Fibroblast of lung (primary cell): ENCODE measurements at regions not wholly inside any gene's neighbourhood (a gene's known extent, or its start where the extent isn't known, plus 50 kb on each side); places are given as distances from the start of the nearest gene placed in this dataset.

Experiments
- DNase-seq, 2 donors: peaks; one replicate each; pipeline versions ENCODE4 v3.0.0 to v3.0.0-alpha.2; 2010; ENCODE audit warnings: low read depth in 2 of 2
- H2AFZ ChIP-seq: 2 replicates; pipeline ENCODE4 v1.5.1; 2012; ENCODE audit warnings: low read length, control low read depth, inconsistent platforms
- H3K27ac ChIP-seq: 2 replicates; pipeline ENCODE4 v1.5.1; 2011; ENCODE audit warnings: low read length, control low read depth; ENCODE audit not compliant: insufficient read depth
- H3K27me3 ChIP-seq: 2 replicates; pipeline ENCODE4 v1.5.1; 2011; ENCODE audit warnings: mild to moderate bottlenecking, low read length; ENCODE audit not compliant: control insufficient read depth, insufficient read depth
- H3K36me3 ChIP-seq: 2 replicates; pipeline ENCODE4 v1.5.1; 2011; ENCODE audit warnings: low read length; ENCODE audit not compliant: control insufficient read depth, insufficient read depth
- H3K4me1 ChIP-seq: 2 replicates; pipeline ENCODE4 v1.5.1; 2011; ENCODE audit warnings: low read length; ENCODE audit not compliant: control insufficient read depth, insufficient read depth; ENCODE audit errors: extremely low read depth
- H3K4me2 ChIP-seq: 2 replicates; pipeline ENCODE4 v1.5.1; 2011; ENCODE audit warnings: low read length, control low read depth; ENCODE audit not compliant: insufficient read depth; ENCODE audit errors: extremely low read depth
- H3K4me3 ChIP-seq, 4 experiments: fragments of 200-600 bp in 1 of 4; sonication (generic) in 1 of 4; replicated peaks in 1 of 4; 2 replicates each; pipeline ENCODE4 v1.5.1; 2011 to 2016; ENCODE audit warnings: low read length in 4 of 4, low read depth in 3 of 4, mild to moderate bottlenecking in 3 of 4, control low read depth in 2 of 4, inconsistent platforms in 1 of 4, mixed read lengths in 1 of 4; ENCODE audit not compliant: insufficient read depth in 1 of 4; ENCODE audit errors: control extremely low read depth in 1 of 4
- H3K79me2 ChIP-seq: 2 replicates; pipeline ENCODE4 v1.5.1; 2012; ENCODE audit warnings: mild to moderate bottlenecking, low read length, inconsistent platforms; ENCODE audit not compliant: control insufficient read depth, insufficient read depth
- H3K9ac ChIP-seq: 2 replicates; pipeline ENCODE4 v1.5.1; 2011; ENCODE audit warnings: mild to moderate bottlenecking, low read length, control low read depth; ENCODE audit not compliant: insufficient read depth
- H3K9me3 ChIP-seq: 2 replicates; pipeline ENCODE4 v1.5.1; 2012; ENCODE audit warnings: low read depth, low read length; ENCODE audit not compliant: control insufficient read depth, insufficient read depth
- H4K20me1 ChIP-seq: 2 replicates; pipeline ENCODE4 v1.5.1; 2011; ENCODE audit warnings: low read length; ENCODE audit not compliant: control insufficient read depth, insufficient read depth; ENCODE audit errors: extremely low read depth
- EZH2 ChIP-seq: IDR thresholded peaks from 2 replicates; pipeline ENCODE4 v1.5.1; 2012; ENCODE audit warnings: low read length, control low read depth, mild to moderate bottlenecking; ENCODE audit errors: missing control alignments
- TF ChIP-seq, protein P1 (sequence below), 2 donors: IDR thresholded peaks in 1 of 2; conservative IDR thresholded peaks in 1 of 2; 1 replicate in 1 of 2; 2 replicates in 1 of 2; pipeline ENCODE4 v1.5.1; 2011 to 2012; ENCODE audit warnings: low read length in 2 of 2, control low read depth in 1 of 2, inconsistent platforms in 1 of 2, low read depth in 1 of 2, mild to moderate bottlenecking in 1 of 2

DNA sequence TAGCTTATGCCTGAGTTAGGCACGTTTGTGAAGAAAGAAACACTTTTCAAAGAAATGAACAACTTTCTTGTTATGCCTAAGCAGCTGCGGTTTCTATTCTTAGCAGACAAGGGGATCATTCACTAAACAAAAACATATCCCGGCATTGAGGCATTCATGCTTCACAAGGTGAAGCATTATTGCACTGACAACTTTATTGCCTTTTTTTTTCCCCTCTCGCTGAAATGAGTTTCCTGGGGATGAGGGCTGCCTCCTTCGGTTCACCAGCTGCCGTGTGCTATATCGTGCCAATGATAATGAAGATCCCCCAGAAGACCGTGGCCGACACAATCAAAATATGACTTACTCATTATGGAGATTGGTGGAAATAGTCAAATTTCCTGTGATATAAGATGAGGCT is 288.2 kb upstream of the ST6GAL2 start:
- H3K4me1 ChIP-seq = no peaks in the 10 kb centered on the region
- H4K20me1 ChIP-seq = no peaks in the 10 kb centered on the region
- H3K79me2 ChIP-seq = no peaks in the 10 kb centered on the region
- H3K4me2 ChIP-seq = no peak overlapping the region
- TF ChIP-seq, protein P1, sequence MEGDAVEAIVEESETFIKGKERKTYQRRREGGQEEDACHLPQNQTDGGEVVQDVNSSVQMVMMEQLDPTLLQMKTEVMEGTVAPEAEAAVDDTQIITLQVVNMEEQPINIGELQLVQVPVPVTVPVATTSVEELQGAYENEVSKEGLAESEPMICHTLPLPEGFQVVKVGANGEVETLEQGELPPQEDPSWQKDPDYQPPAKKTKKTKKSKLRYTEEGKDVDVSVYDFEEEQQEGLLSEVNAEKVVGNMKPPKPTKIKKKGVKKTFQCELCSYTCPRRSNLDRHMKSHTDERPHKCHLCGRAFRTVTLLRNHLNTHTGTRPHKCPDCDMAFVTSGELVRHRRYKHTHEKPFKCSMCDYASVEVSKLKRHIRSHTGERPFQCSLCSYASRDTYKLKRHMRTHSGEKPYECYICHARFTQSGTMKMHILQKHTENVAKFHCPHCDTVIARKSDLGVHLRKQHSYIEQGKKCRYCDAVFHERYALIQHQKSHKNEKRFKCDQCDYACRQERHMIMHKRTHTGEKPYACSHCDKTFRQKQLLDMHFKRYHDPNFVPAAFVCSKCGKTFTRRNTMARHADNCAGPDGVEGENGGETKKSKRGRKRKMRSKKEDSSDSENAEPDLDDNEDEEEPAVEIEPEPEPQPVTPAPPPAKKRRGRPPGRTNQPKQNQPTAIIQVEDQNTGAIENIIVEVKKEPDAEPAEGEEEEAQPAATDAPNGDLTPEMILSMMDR (conservative IDR thresholded peaks at IDR 0.05 in 1 of 2, IDR thresholded peaks at IDR 0.05 in 1 of 2; ENCODE audit: low read depth in 1 of 2, low read length in 2 of 2) = no peak
- no peak for TF ChIP-seq EZH2
- H3K4me3 ChIP-seq = no peak overlapping the region
- no peaks in the 10 kb centered on the region for H3K27me3 ChIP-seq
- no peak overlapping the region for H3K27ac ChIP-seq
- DNase-seq = no peak
- no peak overlapping the region for H3K9ac ChIP-seq
- H3K9me3 ChIP-seq = no peaks in the 10 kb centered on the region
- H2AFZ ChIP-seq = no peak overlapping the region
- no peaks in the 10 kb centered on the region for H3K36me3 ChIP-seq

DNA sequence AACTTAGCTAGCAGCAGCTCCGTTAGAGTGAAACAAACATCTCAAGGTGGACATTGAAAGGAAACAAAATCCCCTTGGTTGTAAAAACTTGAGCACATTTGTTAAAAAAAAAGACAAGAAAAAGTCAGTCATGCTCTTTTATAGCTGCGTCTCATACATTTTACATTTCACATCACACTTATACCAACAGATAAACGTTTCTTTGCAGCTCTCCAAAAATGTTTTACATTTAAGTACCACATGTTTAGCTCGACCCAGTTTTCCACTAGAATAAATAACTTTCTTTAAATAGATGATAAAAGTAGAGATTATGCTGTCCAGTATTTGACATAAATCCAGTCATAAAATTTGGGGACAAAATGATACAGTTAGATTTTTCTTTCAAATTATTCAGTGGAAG is 297.0 kb upstream of the ST6GAL2 start:
- Histone ChIP-seq H3K4me2 (no peak overlapping the region), H3K4me1 (no peaks in the 10 kb centered on the region), H3K9ac (no peak overlapping the region), H4K20me1 (no peaks in the 10 kb centered on the region), H3K27ac (no peak overlapping the region), H3K27me3 (no peaks in the 10 kb centered on the region), H2AFZ (no peak overlapping the region), H3K4me3 (no peak overlapping the region), H3K79me2 (no peaks in the 10 kb centered on the region), H3K9me3 (no peaks in the 10 kb centered on the region), H3K36me3 (no peaks in the 10 kb centered on the region)
- TF ChIP-seq, protein P1 (conservative IDR thresholded peaks at IDR 0.05 in 1 of 2, IDR thresholded peaks at IDR 0.05 in 1 of 2; ENCODE audit: low read depth in 1 of 2, low read length in 2 of 2) = no peak
- no peak for TF ChIP-seq EZH2
- DNase-seq = no peak

DNA sequence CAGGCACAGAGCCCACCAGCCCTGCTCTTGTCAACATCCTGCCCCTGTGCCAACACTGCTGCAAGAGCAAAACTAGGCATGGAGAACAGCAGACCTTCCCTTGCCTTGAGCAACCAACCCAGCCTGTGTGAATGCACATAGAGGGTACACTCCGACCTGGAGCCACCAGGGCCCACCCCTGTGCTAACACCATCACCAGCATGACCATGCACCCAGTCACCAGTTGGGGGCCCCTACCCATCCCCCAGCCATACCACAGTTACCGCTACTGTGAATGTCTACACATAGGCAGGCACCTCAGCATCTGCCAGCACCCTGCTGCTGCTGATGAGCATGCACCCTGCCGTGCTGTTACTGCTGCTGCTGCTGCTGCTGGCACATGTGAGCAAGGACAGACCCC is 301.9 kb upstream of the ST6GAL2 start:
- Histone ChIP-seq H3K27ac (no peak overlapping the region), H3K27me3 (no peaks in the 10 kb centered on the region), H3K4me2 (no peak overlapping the region), H4K20me1 (no peaks in the 10 kb centered on the region), H3K9ac (no peak overlapping the region), H3K9me3 (no peaks in the 10 kb centered on the region), H3K4me3 (no peak overlapping the region), H3K4me1 (no peaks in the 10 kb centered on the region), H3K79me2 (no peaks in the 10 kb centered on the region), H3K36me3 (no peaks in the 10 kb centered on the region), H2AFZ (no peak overlapping the region)
- DNase-seq = no peak
- no peak for TF ChIP-seq EZH2
- TF ChIP-seq, protein P1 (conservative IDR thresholded peaks at IDR 0.05 in 1 of 2, IDR thresholded peaks at IDR 0.05 in 1 of 2; ENCODE audit: low read depth in 1 of 2, low read length in 2 of 2) = no peak
